Stomach (tissue), 8 donors: ENCODE measurements at regions not wholly inside any gene's neighbourhood (a gene's known extent, or its start where the extent isn't known, plus 50 kb on each side); places are given as distances from the start of the nearest gene placed in this dataset.
"Not testable (repeated sequence)": the region's sequence is repeated elsewhere in the genome, so short reads cannot be mapped to it uniquely, and the experiment has no call there.

Experiments used
- DNase-seq, 2 donors: peaks; one replicate each; pipeline versions ENCODE4 v3.0.0 to v3.0.0-alpha.2; 2013 to 2019
- H3K27ac ChIP-seq, 5 donors: fragments of 200-600 bp in 4 of 5; sonication (generic) in 4 of 5; one replicate each; pipeline ENCODE4 v1.5.1; 2013 to 2019; ENCODE audit warnings: mild to moderate bottlenecking in 1 of 5, moderate library complexity in 1 of 5
- H3K27me3 ChIP-seq, 3 donors: fragments of 200-600 bp; sonication (generic); one replicate each; pipeline ENCODE4 v1.5.1; 2017 to 2019; ENCODE audit warnings: mixed run types in 1 of 3
- H3K36me3 ChIP-seq, 4 donors: fragments of 200-600 bp; sonication (generic); 1 replicate in 3 of 4; 2 replicates in 1 of 4; pipeline ENCODE4 v1.5.1; 2016 to 2019
- H3K4me1 ChIP-seq, 4 donors: fragments of 200-600 bp; sonication (generic); one replicate each; pipeline ENCODE4 v1.5.1; 2016 to 2019
- H3K4me3 ChIP-seq, 4 donors: fragments of 200-600 bp; sonication (generic) in 3 of 4; one replicate each; pipeline ENCODE4 v1.5.1; 2016 to 2019; ENCODE audit warnings: mild to moderate bottlenecking in 1 of 4
- H3K9me3 ChIP-seq, 4 donors: fragments of 200-600 bp; sonication (generic); one replicate each; pipeline ENCODE4 v1.5.1; 2016 to 2019
- CTCF ChIP-seq, 7 experiments: fragments of 450-650 bp in 4 of 7; fragments of 200-600 bp in 3 of 7; sonication (generic) in 3 of 7; IDR thresholded peaks; one replicate each; pipeline ENCODE4 v1.5.1; 2016 to 2019; ENCODE audit warnings: antibody characterized with exemption in 7 of 7, control low read depth in 2 of 7, mild to moderate bottlenecking in 1 of 7
- EP300 ChIP-seq: sonication (generic); formaldehyde crosslinking; IDR thresholded peaks from one replicate; pipeline ENCODE4 v1.6.1; 2017; ENCODE audit warnings: antibody characterized with exemption
- POLR2A ChIP-seq, 4 donors: fragments of 450-650 bp; IDR thresholded peaks; one replicate each; pipeline ENCODE4 v1.6.1; 2016; ENCODE audit warnings: antibody characterized with exemption in 4 of 4, control low read depth in 2 of 4, mild to moderate bottlenecking in 1 of 4, moderate library complexity in 1 of 4
- POLR2AphosphoS5 ChIP-seq, 3 donors: sonication (generic); formaldehyde crosslinking; IDR thresholded peaks; one replicate each; pipeline ENCODE4 v1.6.1; 2016; ENCODE audit warnings: antibody characterized with exemption in 3 of 3
- WGBS, 5 donors: extraction: QIAGEN DNeasy Blood & Tissue Kit in 3 of 5; methylation state at CpG; one replicate each; pipeline versions ENCODE4 v1.1.5 to v1.1.7; 2013 to 2018; 5-methylcytosine and 5-hydroxymethylcytosine counted together
- intact Hi-C: fragments of 100-400 bp; cut with DNase I; formaldehyde crosslinking; loops from one replicate; pipeline ENCODE4 v1.15.1; 2023; ENCODE audit warnings: low total_unique reads
- donor health status: healthy with polysubstance abuse.
- donor health status: Bipolar disorder and iron deficiency.
- donor health status: healthy.

GRCh38 chrX:90848595-90848994 is 586.0 kb upstream of the PABPC5 start:
- intact Hi-C loops, H3K27me3 ChIP-seq, H3K9me3 ChIP-seq, H3K4me1 ChIP-seq, DNase-seq, H3K4me3 ChIP-seq, H3K27ac ChIP-seq, H3K36me3 ChIP-seq: not testable (repeated sequence)
- 76 to 89% (median 84%) methylated on average over 4 to 8 of the region's 8 CpGs for WGBS, 5 donors

GRCh38 chrX:90883479-90883878 is 551.2 kb upstream of the PABPC5 start:
- TF ChIP-seq POLR2AphosphoS5 (IDR thresholded peaks at IDR 0.05): no peak
- no peak for TF ChIP-seq POLR2A (IDR thresholded peaks at IDR 0.05)
- TF ChIP-seq EP300: no peak
- TF ChIP-seq CTCF (IDR thresholded peaks at IDR 0.05): no peak
- Histone ChIP-seq H3K4me3 (no peak overlapping the region), H3K9me3 (no peaks in the 10 kb centered on the region), H3K36me3 (no peaks in the 10 kb centered on the region), H3K4me1 (no peaks in the 10 kb centered on the region), H3K27me3 (no peaks in the 10 kb centered on the region), H3K27ac (no peak overlapping the region)
- intact Hi-C loops: no loop called here
- WGBS, 5 donors: 73 to 84% (median 79%) methylated on average over 4 of the region's 4 CpGs
- DNase-seq: no peak

- intact Hi-C loops, H3K4me3 ChIP-seq, H3K36me3 ChIP-seq, H3K4me1 ChIP-seq, H3K9me3 ChIP-seq, H3K27me3 ChIP-seq, H3K27ac ChIP-seq: not testable (repeated sequence)
- DNase-seq: peak in 1 of 2 donors; percentile 0
- 64 to 87% (median 84%) methylated on average over 3 to 13 of the region's 13 CpGs for WGBS, 5 donors
Measured at GRCh38 chrX:90914816-90915215, 519.8 kb upstream of the PABPC5 start.

- DNase-seq, intact Hi-C loops, H3K36me3 ChIP-seq, H3K4me1 ChIP-seq, H3K4me3 ChIP-seq, H3K27me3 ChIP-seq, H3K27ac ChIP-seq, H3K9me3 ChIP-seq: not testable (repeated sequence)
- WGBS, 5 donors: 20 to 46% (median 33%) methylated on average over 1 to 3 of the region's 3 CpGs
Measured at GRCh38 chrX:90946870-90947269, 487.8 kb upstream of the PABPC5 start.

DNA sequence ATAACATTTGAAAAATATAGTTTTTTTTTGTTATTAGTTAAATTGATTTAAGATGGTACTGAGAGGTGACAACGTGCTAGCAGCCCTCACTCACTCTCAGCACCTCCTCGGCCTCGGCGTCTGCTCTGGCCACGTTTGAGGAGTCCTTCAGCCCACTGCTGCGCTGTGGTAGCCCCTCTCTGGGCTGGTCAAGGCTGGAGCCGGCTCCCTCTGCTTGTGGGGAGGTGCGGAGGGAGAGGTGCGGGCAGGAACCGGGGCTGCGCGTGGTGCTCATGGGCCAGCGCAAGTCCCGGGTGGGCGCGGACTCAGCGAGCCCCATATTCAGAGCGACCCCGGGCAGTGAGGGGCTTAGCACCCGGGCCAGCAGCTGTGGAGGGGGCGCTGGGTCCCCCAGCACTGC is 439.4 kb upstream of the PABPC5 start:
- H3K27me3 ChIP-seq, H3K4me3 ChIP-seq, DNase-seq, H3K4me1 ChIP-seq, H3K27ac ChIP-seq, H3K9me3 ChIP-seq, intact Hi-C loops, H3K36me3 ChIP-seq: not testable (repeated sequence)
- 67 to 93% (median 92%) methylated on average over 6 to 21 of the region's 21 CpGs for WGBS, 5 donors

GRCh38 chrX:91018111-91018510 is 416.5 kb upstream of the PABPC5 start:
- H3K4me1 ChIP-seq, H3K9me3 ChIP-seq, H3K36me3 ChIP-seq, intact Hi-C loops, DNase-seq, H3K4me3 ChIP-seq, H3K27me3 ChIP-seq, H3K27ac ChIP-seq: not testable (repeated sequence)
- 42 to 63% (median 47%) methylated on average over 3 to 5 of the region's 5 CpGs for WGBS, 5 donors

- 39 to 80% (median 52%) methylated on average over 1 to 2 of the region's 2 CpGs for WGBS, 5 donors
- Histone ChIP-seq H3K4me1 (no peaks in the 10 kb centered on the region), H3K27ac (no peak overlapping the region), H3K9me3 (peaks cover 0 to 25% (median 6%) of the 10 kb centered on the region in 4 donors), H3K27me3 (no peaks in the 10 kb centered on the region), H3K4me3 (no peak overlapping the region), H3K36me3 (no peaks in the 10 kb centered on the region)
- DNase-seq: no peak
- TF ChIP-seq POLR2AphosphoS5 (IDR thresholded peaks at IDR 0.05): no peak
- no peak for TF ChIP-seq EP300
- no peak for TF ChIP-seq POLR2A (IDR thresholded peaks at IDR 0.05)
- no peak for TF ChIP-seq CTCF (IDR thresholded peaks at IDR 0.05)
- intact Hi-C loops: no loop called here
Measured at GRCh38 chrX:91039777-91040176, 394.9 kb upstream of the PABPC5 start.
